Stimulated activated CD4-positive, alpha-beta T cell treated with anti-CD3 and anti-CD28 coated beads, Interleukin-15, amount 100 ng/mL, for 24 hours (primary cell): ENCODE measurements at regions not wholly inside any gene's neighbourhood (a gene's known extent, or its start where the extent isn't known, plus 50 kb on each side); places are given as distances from the start of the nearest gene placed in this dataset.
"Not testable (repeated sequence)": the region's sequence is repeated elsewhere in the genome, so short reads cannot be mapped to it uniquely, and the experiment has no call there.

Experiments used
- DNase-seq: peaks from one replicate; pipeline ENCODE4 v3.0.0-alpha.2; 2020

GRCh38 chr5:163794993-163795392, 289.6 kb downstream of the MAT2B start:
- no peak for DNase-seq

GRCh38 chr5:163807781-163808180, 302.4 kb downstream of the MAT2B start:
- no peak for DNase-seq

DNA sequence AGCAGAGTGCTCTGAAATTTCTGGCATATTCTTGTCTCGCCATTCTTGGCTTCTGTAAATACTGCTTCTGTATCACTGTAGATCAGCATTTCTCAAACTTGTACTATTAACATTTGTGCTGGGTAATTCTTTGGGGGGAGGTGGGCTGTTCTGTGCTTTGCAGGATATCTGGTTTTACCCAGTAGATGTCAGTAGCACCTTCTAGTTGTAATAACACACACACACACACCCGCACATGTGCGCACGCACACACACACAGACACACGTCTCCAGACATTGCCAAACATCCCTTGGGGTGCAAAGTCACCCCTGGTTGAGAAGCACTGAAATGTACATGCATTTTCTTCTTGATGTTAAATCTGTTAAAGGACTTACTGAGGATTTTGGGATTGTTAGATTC, 304.1 kb downstream of the MAT2B start:
- DNase-seq, result no peak

DNA sequence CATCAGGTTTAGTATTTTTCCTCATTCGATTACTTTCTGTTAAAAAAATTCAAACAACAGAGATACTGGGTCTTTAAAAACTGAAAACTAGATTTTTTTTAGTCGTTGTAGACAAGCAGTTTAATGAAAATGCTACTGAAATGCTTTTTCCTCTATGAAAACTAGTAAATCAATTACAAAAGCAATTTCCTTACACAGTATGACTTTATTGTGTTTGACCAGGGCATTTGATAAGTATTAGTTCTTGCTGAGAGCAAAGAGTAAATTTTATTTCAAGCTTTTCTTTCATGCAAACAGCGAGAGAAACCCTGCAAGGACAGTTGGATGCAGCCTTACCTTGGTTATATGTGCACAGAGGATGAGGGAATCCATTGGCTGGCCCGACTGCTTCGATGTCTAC, 308.5 kb downstream of the MAT2B start:
- DNase-seq, result no peak

DNA sequence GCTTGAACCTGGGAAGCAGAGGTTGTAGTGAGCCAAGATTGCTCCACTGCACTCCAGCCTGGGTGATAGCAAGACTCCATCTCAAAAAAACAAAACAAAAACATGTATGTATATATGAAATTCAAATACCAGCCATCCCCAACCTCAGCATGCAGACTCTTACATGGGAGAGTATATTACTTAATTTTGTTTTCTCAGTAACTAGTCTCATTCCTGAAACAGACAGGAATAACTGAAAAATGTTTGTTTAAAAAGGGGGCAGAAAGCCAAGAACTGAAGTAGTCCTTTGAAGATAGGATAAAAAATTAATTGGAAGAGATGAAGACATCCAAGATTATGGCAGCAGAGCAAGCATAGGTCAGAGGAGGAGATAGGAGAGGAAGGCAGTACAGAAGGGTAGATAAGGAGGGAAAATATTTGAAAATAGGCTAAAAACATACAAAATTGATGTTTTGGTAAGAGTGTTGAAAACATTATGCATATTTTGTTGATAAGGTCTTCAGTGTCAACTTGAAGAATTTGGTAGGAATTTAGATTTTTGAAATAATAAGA, 309.9 kb downstream of the MAT2B start:
- no peak for DNase-seq

DNA sequence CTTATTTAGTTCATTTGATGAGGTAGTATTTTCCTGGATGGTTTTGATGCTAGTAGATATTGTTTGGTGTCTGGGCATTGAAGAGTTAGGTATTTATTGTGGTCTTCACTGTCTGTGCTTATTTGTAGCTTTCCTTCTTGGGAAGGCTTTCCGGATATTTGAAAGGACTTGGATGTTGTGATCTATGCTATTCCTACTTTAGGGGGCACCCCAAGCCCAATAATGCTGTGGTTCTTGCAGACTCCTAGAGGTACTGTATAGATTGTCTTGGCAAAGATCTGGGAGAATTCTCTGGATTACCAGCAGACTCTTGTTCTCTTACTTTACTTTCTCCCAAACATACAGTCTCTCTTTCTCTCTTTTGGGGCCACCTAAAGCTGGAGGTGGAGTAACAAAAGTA, 315.7 kb downstream of the MAT2B start:
- no peak for DNase-seq

DNA sequence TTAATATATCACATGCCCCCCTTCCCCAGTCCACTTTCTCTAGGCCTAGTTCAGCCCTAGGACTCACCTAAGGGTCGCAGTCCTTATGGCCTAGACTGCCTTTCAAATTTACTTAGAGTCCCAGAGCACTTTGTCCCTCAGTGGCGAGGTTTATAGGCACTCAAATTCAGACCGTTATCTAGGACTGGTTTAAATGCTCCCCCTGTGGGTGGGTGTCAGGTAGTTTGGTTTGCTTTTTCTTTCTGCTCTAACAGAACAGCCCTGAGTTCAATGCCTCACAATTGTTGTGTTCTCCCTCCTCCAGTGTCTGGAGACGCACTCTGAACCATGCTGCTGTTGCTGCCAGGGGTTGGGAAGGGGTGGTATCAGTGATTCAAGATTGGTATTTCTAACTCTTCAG, 317.1 kb downstream of the MAT2B start:
- DNase-seq, result no peak

DNA sequence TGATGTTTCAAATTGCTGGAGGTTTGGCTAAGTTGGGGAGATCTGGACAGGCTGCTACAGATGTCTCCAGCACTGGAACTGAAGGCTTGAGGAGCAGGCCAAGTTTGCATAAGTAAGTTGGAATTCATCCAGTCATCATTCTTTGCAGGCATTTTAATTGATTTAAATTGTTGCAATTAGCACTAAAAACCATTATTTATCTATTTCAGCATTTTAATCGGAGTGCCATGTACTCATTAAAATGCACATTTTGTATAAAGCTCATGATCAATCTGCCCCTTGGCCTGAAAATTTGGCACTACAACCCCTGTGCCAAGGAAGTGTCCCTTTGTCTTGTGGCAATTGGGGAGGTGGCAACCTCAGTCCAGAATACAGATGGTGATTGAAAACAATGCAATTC, 320.2 kb downstream of the MAT2B start:
- DNase-seq, result no peak

DNA sequence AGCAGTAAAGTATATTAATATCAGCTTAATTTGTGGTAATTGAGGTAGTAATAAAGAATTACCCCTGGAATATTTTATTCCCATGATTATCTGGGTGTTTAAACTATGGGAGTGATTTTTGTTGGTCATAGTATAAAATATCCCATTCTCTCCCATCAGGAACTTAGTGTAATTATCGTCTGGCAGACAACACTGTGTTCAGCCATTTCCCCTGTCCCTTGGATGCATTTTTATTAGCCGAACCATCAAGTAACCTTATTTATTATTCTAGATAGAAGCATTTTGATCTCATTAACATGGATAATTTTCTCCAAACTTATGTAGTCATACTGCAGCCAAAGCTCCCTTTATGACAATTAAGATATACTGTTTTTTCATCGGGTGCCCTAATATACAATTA, 320.8 kb downstream of the MAT2B start:
- no peak for DNase-seq

GRCh38 chr5:163832155-163832554, 326.7 kb downstream of the MAT2B start:
- DNase-seq, result no peak

- no peak for DNase-seq
These were observed 333.3 kb downstream of the MAT2B start for GRCh38 chr5:163838738-163839137.

DNA sequence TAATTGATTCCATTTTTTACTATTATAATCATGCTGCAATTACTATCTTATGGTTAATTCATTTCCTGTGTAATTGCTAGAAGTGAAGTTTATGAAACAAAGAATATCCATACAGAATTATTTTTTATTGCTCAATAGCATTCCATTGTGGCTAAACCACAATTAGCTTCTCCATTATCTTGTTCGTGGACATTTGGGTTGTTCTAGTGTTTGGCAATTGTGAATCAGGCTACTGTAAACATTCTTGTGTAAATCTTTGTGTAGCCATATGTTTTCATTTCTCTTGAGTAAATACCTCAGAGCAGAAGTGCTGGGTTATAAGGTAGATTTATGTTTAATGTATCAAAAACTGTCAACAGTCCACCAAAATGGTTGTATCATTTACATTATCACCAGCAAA, 341.1 kb downstream of the MAT2B start:
- DNase-seq, result no peak

- no peak for DNase-seq
These were observed 350.3 kb downstream of the MAT2B start for GRCh38 chr5:163855754-163856153.

- DNase-seq, result no peak
These were observed 356.3 kb downstream of the MAT2B start for GRCh38 chr5:163861670-163862069.

DNA sequence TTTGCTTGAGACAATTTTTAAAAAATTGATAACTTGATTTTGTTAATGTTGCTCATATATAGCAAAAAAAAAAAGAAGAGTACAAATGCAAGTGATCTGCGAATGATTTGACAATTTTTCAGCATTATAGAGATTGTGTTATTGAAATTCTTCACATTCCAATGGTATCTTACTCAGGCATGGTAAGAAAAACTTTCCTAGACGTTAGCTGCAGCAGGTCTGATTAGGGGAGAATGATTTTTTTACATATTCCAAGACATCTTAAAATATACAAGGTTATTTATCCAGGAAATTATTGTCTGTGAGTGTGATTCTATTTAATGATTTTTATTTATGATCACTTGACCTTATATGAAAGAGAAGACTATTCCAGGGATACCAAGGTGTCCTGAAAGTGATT, 361.9 kb downstream of the MAT2B start:
- DNase-seq, result no peak

- DNase-seq, result no peak
These were observed 362.3 kb downstream of the MAT2B start for GRCh38 chr5:163867738-163868137.

DNA sequence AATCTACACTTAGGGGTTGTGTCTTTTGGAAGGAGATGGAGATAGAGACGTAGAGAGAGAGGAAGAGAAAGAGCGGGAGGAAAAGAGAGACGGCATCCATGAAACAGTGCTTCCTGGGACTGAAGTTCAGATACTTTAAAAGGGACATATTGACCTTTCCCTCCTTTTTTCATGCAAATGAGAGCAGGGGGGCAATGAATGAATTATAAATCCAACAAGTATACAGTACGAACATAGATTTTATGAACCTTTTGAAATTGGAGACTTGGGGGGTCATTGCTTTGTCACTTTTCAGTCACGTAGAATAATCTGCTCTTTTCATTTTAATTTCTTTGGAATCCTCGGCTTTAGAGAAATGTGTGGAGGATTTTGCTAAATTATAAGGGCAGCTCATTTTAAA, 364.2 kb downstream of the MAT2B start:
- DNase-seq, result no peak

DNA sequence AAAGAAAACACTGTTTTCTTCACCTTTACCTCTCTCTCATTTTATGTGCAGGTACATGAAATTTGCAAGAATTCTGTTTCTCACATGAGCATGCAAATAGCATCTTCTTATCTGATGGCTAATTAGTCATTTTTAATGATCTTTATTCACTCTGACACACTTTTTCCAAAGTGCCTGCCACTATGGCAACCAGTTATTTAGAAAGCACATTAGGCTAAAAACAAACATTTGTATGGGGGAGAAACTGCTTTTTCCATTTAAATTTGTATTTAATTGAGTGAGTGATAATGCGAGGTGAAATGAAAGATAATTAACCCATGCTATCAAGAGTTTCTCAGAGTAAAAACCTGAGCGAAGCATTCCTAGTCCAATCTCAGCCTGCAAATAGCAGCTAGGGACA, 365.0 kb downstream of the MAT2B start:
- no peak for DNase-seq

- DNase-seq, result no peak
These were observed 369.0 kb downstream of the MAT2B start for GRCh38 chr5:163874431-163874830.

DNA sequence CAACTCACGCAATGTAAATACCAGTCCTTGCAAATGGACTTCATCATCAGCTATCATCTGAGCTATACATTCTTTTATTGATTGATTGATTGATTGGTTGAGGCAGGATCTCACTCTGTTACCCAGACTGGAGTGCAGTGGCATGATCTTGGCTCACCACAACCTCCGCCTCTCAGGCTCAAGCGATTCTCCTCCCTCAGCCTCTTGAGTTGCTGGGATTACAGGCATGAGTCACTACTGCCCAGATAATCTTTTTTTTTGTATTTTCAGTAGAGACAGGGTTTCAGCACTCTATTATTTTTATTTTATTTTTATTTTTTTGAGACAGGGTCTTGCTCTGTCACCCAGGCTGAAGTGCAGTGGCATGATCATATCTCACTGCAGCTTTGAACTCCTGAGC, 369.5 kb downstream of the MAT2B start:
- DNase-seq, result not testable (repeated sequence)

DNA sequence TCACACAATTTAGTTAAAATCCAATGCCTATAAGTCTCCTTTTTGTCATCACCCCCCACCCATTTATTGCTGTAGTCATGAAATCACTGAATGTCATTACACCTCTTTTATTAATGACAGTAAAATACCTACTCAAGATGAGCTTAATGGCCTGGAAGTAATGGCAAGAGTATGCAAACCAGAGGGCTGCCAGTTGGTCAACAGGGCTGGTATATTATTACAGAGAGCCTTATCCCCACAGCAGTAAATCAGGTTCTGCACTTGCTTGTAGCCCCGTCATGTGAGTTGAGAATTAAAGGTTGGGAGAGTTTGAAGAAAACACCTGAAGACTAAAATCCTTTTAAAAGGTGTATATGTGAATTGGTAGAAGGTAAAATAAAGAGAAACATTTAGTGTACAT, 372.4 kb downstream of the MAT2B start:
- no peak for DNase-seq

GRCh38 chr5:163878490-163878889, 373.1 kb downstream of the MAT2B start:
- no peak for DNase-seq

DNA sequence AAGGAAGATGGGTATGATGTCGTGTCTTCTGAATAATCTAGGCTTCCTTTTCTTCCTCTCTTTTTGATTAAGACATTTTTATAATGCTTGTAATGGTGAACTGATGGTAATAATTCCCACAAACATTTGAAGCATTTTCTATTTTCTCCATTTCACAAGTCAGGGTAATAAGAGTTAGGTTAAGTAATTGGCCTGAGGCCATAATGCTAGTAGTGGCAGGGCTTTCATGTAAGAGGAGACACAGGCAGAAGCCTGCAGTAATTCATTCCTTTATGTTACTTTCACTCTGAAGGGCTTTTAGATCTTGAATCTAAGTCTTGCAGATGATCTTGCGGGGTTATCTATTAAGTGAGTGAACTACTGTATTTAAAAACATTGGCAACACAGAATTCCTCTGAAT, 374.9 kb downstream of the MAT2B start:
- no peak for DNase-seq

DNA sequence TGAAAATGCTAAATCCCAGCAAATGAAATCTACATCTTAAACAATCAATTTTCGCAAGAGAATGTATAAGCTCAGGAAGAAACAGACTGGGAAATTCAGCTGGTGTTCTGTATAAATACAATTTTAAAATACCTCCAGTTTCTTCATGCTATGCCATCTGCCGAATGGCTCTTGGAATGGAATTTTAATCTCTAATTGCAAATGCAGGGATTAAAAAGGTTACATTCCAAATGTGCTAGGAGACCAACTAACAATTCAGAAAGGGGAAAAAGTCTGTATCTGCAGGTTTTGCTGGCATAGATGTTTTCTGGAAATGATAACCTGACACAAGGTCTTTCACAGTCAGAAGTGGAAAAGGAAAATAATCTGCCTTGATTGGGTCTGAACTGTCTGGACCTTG, 379.7 kb downstream of the MAT2B start:
- DNase-seq, result no peak

DNA sequence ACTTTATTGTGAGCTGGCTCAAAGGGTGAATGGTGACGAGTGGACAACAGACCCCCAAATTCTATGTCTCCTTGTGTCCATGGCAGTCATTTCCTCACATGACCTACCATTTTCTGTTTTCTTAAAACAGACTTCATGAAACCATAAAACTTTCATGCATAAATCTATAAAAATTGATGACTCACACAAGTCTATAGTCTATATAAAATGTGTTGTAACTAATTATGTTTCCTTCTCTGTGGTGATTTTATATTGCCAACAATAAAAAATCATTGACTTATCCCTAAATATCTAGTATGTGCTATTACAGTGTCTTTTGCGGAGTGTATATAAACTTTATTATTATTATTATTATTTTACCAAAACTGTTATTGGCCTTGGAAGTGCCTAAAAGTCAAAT, 382.4 kb downstream of the MAT2B start:
- no peak for DNase-seq

DNA sequence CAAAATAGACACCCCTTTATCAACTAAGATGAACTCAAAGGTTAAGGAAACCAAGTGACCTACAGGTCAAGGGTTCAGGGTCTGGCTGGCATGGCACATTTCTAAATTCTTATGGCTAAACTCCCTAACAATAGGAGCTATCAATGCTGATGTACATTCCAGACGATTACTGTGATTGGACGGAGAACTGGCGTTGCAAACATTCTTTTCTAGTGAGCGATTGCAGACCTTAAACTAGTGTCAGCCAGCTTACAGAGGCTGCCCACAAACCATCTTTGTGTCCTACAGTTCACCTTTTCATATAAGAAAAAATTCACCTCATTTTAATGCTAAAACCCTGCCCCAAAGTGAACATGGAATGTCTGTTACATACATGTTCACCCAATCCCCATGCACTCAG, 382.9 kb downstream of the MAT2B start:
- DNase-seq, result no peak
